Fibroblast of mammary gland (primary cell): ENCODE measurements at regions not wholly inside any gene's neighbourhood (a gene's known extent, or its start where the extent isn't known, plus 50 kb on each side); places are given as distances from the start of the nearest gene placed in this dataset.
A peak's percentile ranks its signal among the peaks of the same experiment; 100 is the strongest.

Source experiments
- DNase-seq: peaks from one replicate; pipeline ENCODE4 v3.0.0-alpha.2; 2010; ENCODE audit warnings: low read depth
- H3K4me3 ChIP-seq: 2 replicates; pipeline ENCODE4 v1.5.1; 2011; ENCODE audit warnings: low read depth, mild to moderate bottlenecking, low read length, moderate library complexity; ENCODE audit not compliant: control insufficient read depth
- CTCF ChIP-seq: conservative IDR thresholded peaks from 2 replicates; pipeline ENCODE4 v1.5.1; 2011; ENCODE audit warnings: low read depth, low read length, inconsistent platforms; ENCODE audit not compliant: control insufficient read depth, insufficient read depth

GRCh38 chr1:182274618-182275017 lies 117.0 kb downstream of the GLUL start:
- no peak overlapping the region for H3K4me3 ChIP-seq
- TF ChIP-seq CTCF, result no peak
- DNase-seq, result no peak

GRCh38 chr1:182270731-182271130 lies 120.9 kb downstream of the GLUL start:
- no peak for DNase-seq
- no peak overlapping the region for H3K4me3 ChIP-seq
- TF ChIP-seq CTCF, result no peak

- no peak overlapping the region for H3K4me3 ChIP-seq
- no peak for DNase-seq
- no peak for TF ChIP-seq CTCF
Observed at GRCh38 chr1:182269097-182269496, 122.5 kb downstream of the GLUL start.

GRCh38 chr1:182268669-182269068 lies 122.9 kb downstream of the GLUL start:
- H3K4me3 ChIP-seq, result no peak overlapping the region
- no peak for TF ChIP-seq CTCF
- no peak for DNase-seq

- TF ChIP-seq CTCF, result no peak
- no peak for DNase-seq
- H3K4me3 ChIP-seq, result no peak overlapping the region
Observed at GRCh38 chr1:182264185-182264584, 127.4 kb downstream of the GLUL start.

GRCh38 chr1:182263706-182264105 lies 127.9 kb downstream of the GLUL start:
- peak; percentile 19 for DNase-seq
- no peak overlapping the region for H3K4me3 ChIP-seq
- TF ChIP-seq CTCF, result no peak

- no peak for DNase-seq
- no peak overlapping the region for H3K4me3 ChIP-seq
- no peak for TF ChIP-seq CTCF
Observed at GRCh38 chr1:182262425-182262824, 129.2 kb downstream of the GLUL start.
